GM18502 (cell line): ENCODE measurements at regions not wholly inside any gene's neighbourhood (a gene's known extent, or its start where the extent isn't known, plus 50 kb on each side); places are given as distances from the start of the nearest gene placed in this dataset.

Experiments
- ATAC-seq: cut with Tn5 transposase; IDR thresholded peaks from one replicate; pipeline ENCODE4 v1.9.1; 2021; ENCODE audit warnings: mild to moderate bottlenecking; ENCODE audit not compliant: unreplicated experiment, poor library complexity

- no peak for ATAC-seq
Observed at GRCh38 chr10:107215681-107216080, 51.2 kb upstream of the SORCS1 start.
